ENCODE measurements at regions not wholly inside any gene's neighbourhood (a gene's known extent, or its start where the extent isn't known, plus 50 kb on each side); places are given as distances from the start of the nearest gene placed in this dataset.

DNA sequence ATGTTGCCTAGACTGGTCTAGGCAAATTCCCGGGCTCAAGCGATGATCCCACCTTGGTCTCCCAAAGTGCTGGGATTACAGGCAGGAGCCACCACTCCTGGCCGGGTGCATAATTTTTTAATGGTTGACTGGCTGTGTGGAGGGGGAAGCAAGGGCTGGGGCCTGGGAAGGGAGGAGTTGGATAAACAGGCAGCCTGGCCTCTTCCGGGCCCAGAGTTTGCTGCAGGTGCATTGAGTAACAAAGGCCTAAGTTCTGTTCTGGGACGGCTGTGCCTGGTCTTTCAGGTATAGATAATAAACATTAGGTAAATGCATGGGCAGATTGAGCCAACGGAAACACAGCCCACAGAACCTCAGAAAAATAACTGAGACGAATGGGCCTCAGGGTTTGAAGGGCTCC, 191.3 kb upstream of the TBX3 start:
- Histone ChIP-seq H3K4me1 (ENCODE audit: insufficient read depth, low read length, severe bottlenecking) (no peaks in the 10 kb centered on the region), H3K27me3 (ENCODE audit: insufficient read depth, low read length) (no peaks in the 10 kb centered on the region), H3K9me3 (ENCODE audit: low read length) (no peaks in the 10 kb centered on the region), H3K36me3 (ENCODE audit: insufficient read depth, low read length) (no peaks in the 10 kb centered on the region), H3K79me2 (ENCODE audit: insufficient read depth, low read length) (no peaks in the 10 kb centered on the region), H3K4me3 (ENCODE audit: low read depth, low read length, poor library complexity, severe bottlenecking) (no peak overlapping the region), H2AFZ (ENCODE audit: low read length) (no peak overlapping the region), H3K27ac (ENCODE audit: low read depth, low read length, poor library complexity, severe bottlenecking) (no peak overlapping the region), H3K4me2 (ENCODE audit: low read length) (no peak overlapping the region), H3F3A (ENCODE audit: insufficient read depth, low read length) (no peaks in the 10 kb centered on the region), H3K9me2 (ENCODE audit: low read depth, low read length) (no peaks in the 10 kb centered on the region), H4K20me1 (ENCODE audit: insufficient read depth, low read length) (no peaks in the 10 kb centered on the region), H3K9ac (ENCODE audit: low read length) (no peak overlapping the region)
- TF ChIP-seq CTCF (IDR thresholded peaks at IDR 0.05; ENCODE audit: low read length) (no peak), EZH2 (IDR thresholded peaks at IDR 0.05; ENCODE audit: borderline replicate concordance, low read length) (no peak)

GRCh38 chr12:114873656-114874055, 189.7 kb upstream of the TBX3 start:
- H3K27ac ChIP-seq (ENCODE audit: low read depth, low read length, poor library complexity, severe bottlenecking) = no peak overlapping the region
- H3K79me2 ChIP-seq (ENCODE audit: insufficient read depth, low read length) = no peaks in the 10 kb centered on the region
- H4K20me1 ChIP-seq (ENCODE audit: insufficient read depth, low read length) = no peaks in the 10 kb centered on the region
- no peaks in the 10 kb centered on the region for H3K9me2 ChIP-seq (ENCODE audit: low read depth, low read length)
- no peaks in the 10 kb centered on the region for H3F3A ChIP-seq (ENCODE audit: insufficient read depth, low read length)
- no peak overlapping the region for H3K4me3 ChIP-seq (ENCODE audit: low read depth, low read length, poor library complexity, severe bottlenecking)
- H3K4me1 ChIP-seq (ENCODE audit: insufficient read depth, low read length, severe bottlenecking) = no peaks in the 10 kb centered on the region
- no peaks in the 10 kb centered on the region for H3K27me3 ChIP-seq (ENCODE audit: insufficient read depth, low read length)
- H3K36me3 ChIP-seq (ENCODE audit: insufficient read depth, low read length) = no peaks in the 10 kb centered on the region
- no peaks in the 10 kb centered on the region for H3K9me3 ChIP-seq (ENCODE audit: low read length)
- H3K9ac ChIP-seq (ENCODE audit: low read length) = no peak overlapping the region
- TF ChIP-seq CTCF (IDR thresholded peaks at IDR 0.05; ENCODE audit: low read length) = no peak
- no peak for TF ChIP-seq EZH2 (IDR thresholded peaks at IDR 0.05; ENCODE audit: borderline replicate concordance, low read length)
- H2AFZ ChIP-seq (ENCODE audit: low read length) = no peak overlapping the region
- H3K4me2 ChIP-seq (ENCODE audit: low read length) = no peak overlapping the region

- Histone ChIP-seq H3K9ac (ENCODE audit: low read length) (no peak overlapping the region), H3K36me3 (ENCODE audit: insufficient read depth, low read length) (no peaks in the 10 kb centered on the region), H3K4me1 (ENCODE audit: insufficient read depth, low read length, severe bottlenecking) (no peaks in the 10 kb centered on the region), H2AFZ (ENCODE audit: low read length) (no peak overlapping the region), H3K4me3 (ENCODE audit: low read depth, low read length, poor library complexity, severe bottlenecking) (no peak overlapping the region), H3K9me2 (ENCODE audit: low read depth, low read length) (no peaks in the 10 kb centered on the region), H3K79me2 (ENCODE audit: insufficient read depth, low read length) (no peaks in the 10 kb centered on the region), H3K27me3 (ENCODE audit: insufficient read depth, low read length) (no peaks in the 10 kb centered on the region), H3K9me3 (ENCODE audit: low read length) (no peaks in the 10 kb centered on the region), H3K27ac (ENCODE audit: low read depth, low read length, poor library complexity, severe bottlenecking) (no peak overlapping the region), H3F3A (ENCODE audit: insufficient read depth, low read length) (no peaks in the 10 kb centered on the region), H3K4me2 (ENCODE audit: low read length) (no peak overlapping the region), H4K20me1 (ENCODE audit: insufficient read depth, low read length) (no peaks in the 10 kb centered on the region)
- no peak for TF ChIP-seq CTCF (IDR thresholded peaks at IDR 0.05; ENCODE audit: low read length)
Measured at GRCh38 chr12:114868995-114869834, 185.2 kb upstream of the TBX3 start.

Data from OCI-LY1 (cell line).